ENCODE measurements at regions not wholly inside any gene's neighbourhood (a gene's known extent, or its start where the extent isn't known, plus 50 kb on each side); places are given as distances from the start of the nearest gene placed in this dataset.
A peak's percentile ranks its signal among the peaks of the same experiment; 100 is the strongest.

DNA sequence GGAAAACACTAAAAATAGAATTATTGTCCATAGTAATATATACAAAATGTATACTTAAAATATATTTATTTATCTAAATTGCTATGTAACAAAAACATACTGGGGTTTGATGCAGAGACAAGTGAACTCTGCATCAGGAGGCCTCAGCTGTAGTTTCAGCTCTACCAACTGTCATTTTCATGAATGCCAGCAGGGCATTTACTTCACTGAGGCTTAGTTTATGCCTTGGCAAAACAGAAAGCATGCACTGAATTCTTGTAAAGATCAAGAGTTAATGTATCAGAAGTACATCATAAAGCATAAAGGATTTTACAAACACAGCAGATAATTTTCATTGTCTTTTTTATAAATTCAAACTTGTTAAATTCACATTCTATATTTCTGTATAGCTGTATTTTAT lies 577.0 kb downstream of the C4orf33 start:
- Histone ChIP-seq H3K9me3 (ENCODE audit: low read length) (peaks cover 4% of the 10 kb centered on the region), H3K27me3 (ENCODE audit: insufficient read depth, low read depth, low read length) (no peaks in the 10 kb centered on the region), H4K20me1 (ENCODE audit: insufficient read depth) (no peaks in the 10 kb centered on the region), H3K4me2 (ENCODE audit: low read length) (no peak overlapping the region), H3K36me3 (ENCODE audit: insufficient read depth, low read length) (no peaks in the 10 kb centered on the region), H3K79me2 (replicated peaks; ENCODE audit: insufficient read depth, low read length) (no peaks in the 10 kb centered on the region), H2AFZ (ENCODE audit: low read depth, low read length) (no peak overlapping the region), H3K4me3 (ENCODE audit: low read length) (no peak overlapping the region), H3F3A (ENCODE audit: insufficient read depth, low read length, poor library complexity, severe bottlenecking) (no peaks in the 10 kb centered on the region), H3K27ac (ENCODE audit: low read length) (no peak overlapping the region), H3K9me2 (ENCODE audit: insufficient read depth, low read length) (no peaks in the 10 kb centered on the region), H3K9ac (ENCODE audit: low read length) (no peak overlapping the region)
- TF ChIP-seq, protein P1, sequence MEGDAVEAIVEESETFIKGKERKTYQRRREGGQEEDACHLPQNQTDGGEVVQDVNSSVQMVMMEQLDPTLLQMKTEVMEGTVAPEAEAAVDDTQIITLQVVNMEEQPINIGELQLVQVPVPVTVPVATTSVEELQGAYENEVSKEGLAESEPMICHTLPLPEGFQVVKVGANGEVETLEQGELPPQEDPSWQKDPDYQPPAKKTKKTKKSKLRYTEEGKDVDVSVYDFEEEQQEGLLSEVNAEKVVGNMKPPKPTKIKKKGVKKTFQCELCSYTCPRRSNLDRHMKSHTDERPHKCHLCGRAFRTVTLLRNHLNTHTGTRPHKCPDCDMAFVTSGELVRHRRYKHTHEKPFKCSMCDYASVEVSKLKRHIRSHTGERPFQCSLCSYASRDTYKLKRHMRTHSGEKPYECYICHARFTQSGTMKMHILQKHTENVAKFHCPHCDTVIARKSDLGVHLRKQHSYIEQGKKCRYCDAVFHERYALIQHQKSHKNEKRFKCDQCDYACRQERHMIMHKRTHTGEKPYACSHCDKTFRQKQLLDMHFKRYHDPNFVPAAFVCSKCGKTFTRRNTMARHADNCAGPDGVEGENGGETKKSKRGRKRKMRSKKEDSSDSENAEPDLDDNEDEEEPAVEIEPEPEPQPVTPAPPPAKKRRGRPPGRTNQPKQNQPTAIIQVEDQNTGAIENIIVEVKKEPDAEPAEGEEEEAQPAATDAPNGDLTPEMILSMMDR (IDR thresholded peaks at IDR 0.05; ENCODE audit: poor library complexity, severe bottlenecking): peak; percentile 13
- no peak for TF ChIP-seq TAF1 (IDR thresholded peaks at IDR 0.05; ENCODE audit: low read depth)

DNA sequence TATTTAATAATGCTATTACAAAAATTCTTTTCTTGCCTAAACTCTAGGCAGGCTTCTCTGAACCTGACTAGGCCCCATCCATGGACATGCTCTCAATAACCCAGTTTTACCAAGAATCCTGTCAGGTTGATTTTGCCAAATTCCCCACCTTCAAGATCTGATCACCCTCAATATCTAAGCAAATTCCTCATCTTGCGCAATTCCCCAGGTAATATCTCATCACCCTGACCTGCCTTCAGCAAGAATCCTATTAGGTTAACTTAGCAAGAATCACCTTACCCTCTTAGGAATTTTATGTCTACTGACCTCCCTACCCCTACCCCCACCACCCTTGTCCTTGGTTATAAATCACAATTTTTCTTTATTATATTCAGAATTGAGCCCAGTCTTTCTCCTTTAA lies 579.1 kb downstream of the C4orf33 start:
- H3K9me2 ChIP-seq (ENCODE audit: insufficient read depth, low read length): no peaks in the 10 kb centered on the region
- no peaks in the 10 kb centered on the region for H3K79me2 ChIP-seq (replicated peaks; ENCODE audit: insufficient read depth, low read length)
- H3K9me3 ChIP-seq (ENCODE audit: low read length): peaks cover 4% of the 10 kb centered on the region
- H3K27ac ChIP-seq (ENCODE audit: low read length): no peak overlapping the region
- no peaks in the 10 kb centered on the region for H3K27me3 ChIP-seq (ENCODE audit: insufficient read depth, low read depth, low read length)
- no peak overlapping the region for H3K4me2 ChIP-seq (ENCODE audit: low read length)
- H3K9ac ChIP-seq (ENCODE audit: low read length): no peak overlapping the region
- no peak overlapping the region for H3K4me3 ChIP-seq (ENCODE audit: low read length)
- no peaks in the 10 kb centered on the region for H4K20me1 ChIP-seq (ENCODE audit: insufficient read depth)
- no peaks in the 10 kb centered on the region for H3K36me3 ChIP-seq (ENCODE audit: insufficient read depth, low read length)
- TF ChIP-seq EZH2 (IDR thresholded peaks at IDR 0.05; ENCODE audit: borderline replicate concordance, insufficient read depth, low read length, poor library complexity, severe bottlenecking) (no peak), TAF1 (IDR thresholded peaks at IDR 0.05; ENCODE audit: low read depth) (no peak), EP300 (conservative IDR thresholded peaks at IDR 0.05; ENCODE audit: poor library complexity, severe bottlenecking) (no peak), MXI1 (conservative IDR thresholded peaks at IDR 0.05; ENCODE audit: poor library complexity, severe bottlenecking) (no peak), RAD21 (conservative IDR thresholded peaks at IDR 0.05) (no peak), SMC3 (conservative IDR thresholded peaks at IDR 0.05; ENCODE audit: poor library complexity) (no peak), POLR2AphosphoS5 (IDR thresholded peaks at IDR 0.05) (no peak)
- TF ChIP-seq, protein P2, sequence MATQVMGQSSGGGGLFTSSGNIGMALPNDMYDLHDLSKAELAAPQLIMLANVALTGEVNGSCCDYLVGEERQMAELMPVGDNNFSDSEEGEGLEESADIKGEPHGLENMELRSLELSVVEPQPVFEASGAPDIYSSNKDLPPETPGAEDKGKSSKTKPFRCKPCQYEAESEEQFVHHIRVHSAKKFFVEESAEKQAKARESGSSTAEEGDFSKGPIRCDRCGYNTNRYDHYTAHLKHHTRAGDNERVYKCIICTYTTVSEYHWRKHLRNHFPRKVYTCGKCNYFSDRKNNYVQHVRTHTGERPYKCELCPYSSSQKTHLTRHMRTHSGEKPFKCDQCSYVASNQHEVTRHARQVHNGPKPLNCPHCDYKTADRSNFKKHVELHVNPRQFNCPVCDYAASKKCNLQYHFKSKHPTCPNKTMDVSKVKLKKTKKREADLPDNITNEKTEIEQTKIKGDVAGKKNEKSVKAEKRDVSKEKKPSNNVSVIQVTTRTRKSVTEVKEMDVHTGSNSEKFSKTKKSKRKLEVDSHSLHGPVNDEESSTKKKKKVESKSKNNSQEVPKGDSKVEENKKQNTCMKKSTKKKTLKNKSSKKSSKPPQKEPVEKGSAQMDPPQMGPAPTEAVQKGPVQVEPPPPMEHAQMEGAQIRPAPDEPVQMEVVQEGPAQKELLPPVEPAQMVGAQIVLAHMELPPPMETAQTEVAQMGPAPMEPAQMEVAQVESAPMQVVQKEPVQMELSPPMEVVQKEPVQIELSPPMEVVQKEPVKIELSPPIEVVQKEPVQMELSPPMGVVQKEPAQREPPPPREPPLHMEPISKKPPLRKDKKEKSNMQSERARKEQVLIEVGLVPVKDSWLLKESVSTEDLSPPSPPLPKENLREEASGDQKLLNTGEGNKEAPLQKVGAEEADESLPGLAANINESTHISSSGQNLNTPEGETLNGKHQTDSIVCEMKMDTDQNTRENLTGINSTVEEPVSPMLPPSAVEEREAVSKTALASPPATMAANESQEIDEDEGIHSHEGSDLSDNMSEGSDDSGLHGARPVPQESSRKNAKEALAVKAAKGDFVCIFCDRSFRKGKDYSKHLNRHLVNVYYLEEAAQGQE (IDR thresholded peaks at IDR 0.05; ENCODE audit: borderline replicate concordance): no peak
- TF ChIP-seq, protein P1 (IDR thresholded peaks at IDR 0.05; ENCODE audit: poor library complexity, severe bottlenecking): no peak
- no peak overlapping the region for H2AFZ ChIP-seq (ENCODE audit: low read depth, low read length)
- no peaks in the 10 kb centered on the region for H3F3A ChIP-seq (ENCODE audit: insufficient read depth, low read length, poor library complexity, severe bottlenecking)

All from neural cell (in vitro differentiated cells).